ENCODE measurements at regions not wholly inside any gene's neighbourhood (a gene's known extent, or its start where the extent isn't known, plus 50 kb on each side); places are given as distances from the start of the nearest gene placed in this dataset.

DNA sequence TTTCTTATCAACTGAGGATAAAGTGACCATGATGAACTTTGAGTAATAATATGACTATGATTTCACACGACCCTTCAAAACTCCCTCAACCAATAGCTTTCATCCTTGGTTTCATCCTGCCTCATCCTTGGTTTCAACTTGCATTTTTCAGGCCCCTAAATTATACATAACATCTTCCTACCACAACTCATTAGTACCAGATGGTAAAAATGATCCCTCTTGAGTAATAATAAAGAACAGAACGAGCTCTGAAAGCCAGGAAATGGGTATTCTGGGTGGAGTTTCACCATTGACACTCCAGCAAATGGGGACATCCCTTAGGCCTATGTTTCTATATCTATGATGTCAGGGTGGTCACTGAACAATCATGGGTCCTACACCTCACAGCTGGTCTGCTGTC, 72.1 kb upstream of the LMNTD1 start:
- TF ChIP-seq, protein P1, sequence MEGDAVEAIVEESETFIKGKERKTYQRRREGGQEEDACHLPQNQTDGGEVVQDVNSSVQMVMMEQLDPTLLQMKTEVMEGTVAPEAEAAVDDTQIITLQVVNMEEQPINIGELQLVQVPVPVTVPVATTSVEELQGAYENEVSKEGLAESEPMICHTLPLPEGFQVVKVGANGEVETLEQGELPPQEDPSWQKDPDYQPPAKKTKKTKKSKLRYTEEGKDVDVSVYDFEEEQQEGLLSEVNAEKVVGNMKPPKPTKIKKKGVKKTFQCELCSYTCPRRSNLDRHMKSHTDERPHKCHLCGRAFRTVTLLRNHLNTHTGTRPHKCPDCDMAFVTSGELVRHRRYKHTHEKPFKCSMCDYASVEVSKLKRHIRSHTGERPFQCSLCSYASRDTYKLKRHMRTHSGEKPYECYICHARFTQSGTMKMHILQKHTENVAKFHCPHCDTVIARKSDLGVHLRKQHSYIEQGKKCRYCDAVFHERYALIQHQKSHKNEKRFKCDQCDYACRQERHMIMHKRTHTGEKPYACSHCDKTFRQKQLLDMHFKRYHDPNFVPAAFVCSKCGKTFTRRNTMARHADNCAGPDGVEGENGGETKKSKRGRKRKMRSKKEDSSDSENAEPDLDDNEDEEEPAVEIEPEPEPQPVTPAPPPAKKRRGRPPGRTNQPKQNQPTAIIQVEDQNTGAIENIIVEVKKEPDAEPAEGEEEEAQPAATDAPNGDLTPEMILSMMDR (IDR thresholded peaks at IDR 0.05) = no peak
- no peak for TF ChIP-seq POLR2A (IDR thresholded peaks at IDR 0.05)

Data from adrenal gland (tissue), 5 donors.